ENCODE measurements at regions not wholly inside any gene's neighbourhood (a gene's known extent, or its start where the extent isn't known, plus 50 kb on each side); places are given as distances from the start of the nearest gene placed in this dataset.

GRCh38 chr5:91712718-91713117 lies 329.6 kb upstream of the ARRDC3 start:
- no peak for DNase-seq (ENCODE audit: low read depth)

GRCh38 chr5:91707521-91707841 lies 324.4 kb upstream of the ARRDC3 start:
- DNase-seq (ENCODE audit: low read depth) = no peak

DNA sequence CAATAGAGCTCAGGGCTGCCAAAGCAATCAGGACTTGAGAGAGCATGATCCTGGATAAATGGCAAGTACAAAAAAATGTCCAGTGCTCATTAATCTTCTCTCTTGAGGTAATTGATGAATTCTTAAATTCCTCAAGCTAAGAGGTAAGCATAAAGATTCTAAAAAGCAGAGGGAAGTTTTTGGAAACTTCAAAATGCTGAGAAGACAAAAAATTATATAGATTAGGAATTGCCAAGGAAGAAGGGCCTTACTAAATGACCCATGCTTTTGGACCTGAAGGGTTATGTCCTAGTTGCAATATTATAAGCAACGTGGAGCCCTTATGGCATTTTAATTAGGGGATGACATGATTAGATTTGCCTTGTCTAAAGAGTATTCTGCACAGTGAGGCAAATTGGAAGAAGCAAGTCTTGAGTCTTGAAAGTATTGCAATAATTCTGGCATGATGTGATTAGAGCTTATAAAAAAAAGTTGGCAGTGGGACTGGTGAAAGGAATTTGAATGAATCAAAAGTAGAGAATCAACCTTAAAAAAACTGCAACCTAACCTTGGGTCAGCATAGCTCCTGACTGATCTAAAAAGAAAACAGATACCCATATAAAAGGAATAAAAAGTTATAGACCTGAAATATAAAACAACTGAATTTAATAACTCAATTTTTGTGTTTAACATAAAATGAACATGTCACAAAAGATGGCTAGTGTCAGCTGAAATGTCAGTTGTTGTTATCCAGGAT lies 323.8 kb upstream of the ARRDC3 start:
- no peak for DNase-seq (ENCODE audit: low read depth)

DNA sequence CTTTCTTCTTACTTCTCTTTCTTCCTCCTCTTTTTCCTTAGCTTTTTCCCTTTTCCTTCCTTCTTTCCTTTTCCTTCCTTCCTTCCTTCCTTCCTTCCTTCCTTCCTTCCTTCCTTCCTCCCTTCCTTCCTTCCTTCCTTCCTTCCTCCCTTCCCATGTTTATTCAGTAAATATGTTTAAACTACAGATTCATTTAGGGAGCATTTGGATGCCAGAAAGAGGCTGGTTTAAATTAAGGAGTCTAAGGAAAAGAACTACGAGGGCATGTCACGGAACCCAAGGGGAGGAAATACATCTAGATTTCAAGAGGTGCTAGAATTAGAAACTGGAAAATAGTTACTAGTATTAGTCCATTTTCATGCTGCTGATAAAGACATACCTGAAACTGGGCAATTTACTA lies 320.0 kb upstream of the ARRDC3 start:
- no peak for DNase-seq (ENCODE audit: low read depth)

GRCh38 chr5:91699429-91699828 lies 316.3 kb upstream of the ARRDC3 start:
- DNase-seq (ENCODE audit: low read depth) = no peak

DNA sequence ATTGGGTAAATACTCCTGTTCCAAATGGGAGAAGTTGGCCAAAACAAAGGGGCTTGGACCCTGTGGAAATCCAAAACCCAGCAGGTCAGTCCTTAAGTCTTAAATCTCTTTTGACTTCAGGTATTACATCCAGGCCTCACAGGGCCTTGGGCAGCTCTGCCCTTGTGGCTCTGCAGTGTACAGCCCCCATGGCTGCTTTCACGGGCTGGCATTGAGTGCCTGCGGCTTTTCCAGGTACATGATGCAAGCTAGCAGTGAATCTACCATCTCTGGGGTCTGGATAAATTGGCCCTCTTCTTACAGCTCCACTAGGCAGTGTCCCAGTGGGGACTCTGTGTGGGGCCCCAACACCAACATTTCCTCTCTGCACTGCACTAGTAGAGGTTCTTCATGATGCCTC lies 308.5 kb upstream of the ARRDC3 start:
- no peak for DNase-seq (ENCODE audit: low read depth)

DNA sequence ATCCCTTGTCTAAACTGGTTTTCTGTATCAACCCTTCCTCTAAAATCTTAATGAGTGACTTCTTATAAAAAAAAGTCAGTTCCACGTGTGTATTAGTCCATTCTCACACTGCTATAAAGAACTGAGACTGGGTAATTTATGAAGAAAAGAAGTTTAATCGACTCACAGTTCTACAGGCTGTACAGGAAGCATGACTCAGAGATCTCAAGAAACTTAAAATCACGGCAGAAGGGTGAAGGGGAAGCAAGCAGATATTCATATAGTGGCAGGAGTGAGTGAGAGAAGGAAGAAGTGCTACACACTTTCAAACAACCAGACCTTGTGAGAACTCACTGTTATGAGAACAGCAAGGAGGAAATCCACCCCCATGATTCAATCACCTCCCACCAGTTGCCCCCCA lies 307.8 kb upstream of the ARRDC3 start:
- no peak for DNase-seq (ENCODE audit: low read depth)

- no peak for DNase-seq (ENCODE audit: low read depth)
Observed at GRCh38 chr5:91687430-91687829, 304.3 kb upstream of the ARRDC3 start.

- DNase-seq (ENCODE audit: low read depth) = no peak
Observed at GRCh38 chr5:91684625-91685024, 301.5 kb upstream of the ARRDC3 start.

DNA sequence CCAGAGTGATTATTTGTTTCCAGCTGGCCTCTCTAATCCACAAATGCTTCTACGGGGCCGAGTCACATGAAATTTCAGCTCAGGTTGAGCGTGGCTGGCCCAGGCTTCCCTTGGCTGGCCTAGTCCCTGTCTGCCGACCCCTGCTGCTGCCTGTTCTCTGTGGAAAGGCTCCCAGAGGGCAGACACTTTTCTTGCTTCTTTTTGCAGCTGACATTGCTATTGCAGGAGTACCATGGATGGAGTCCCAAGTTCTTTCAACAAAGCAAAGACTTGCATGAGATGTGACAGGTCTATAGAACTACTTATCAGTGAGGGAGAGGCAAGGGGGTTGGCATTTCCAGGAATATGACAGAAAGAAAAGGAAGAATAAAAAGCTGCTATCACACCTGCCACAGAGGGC lies 287.4 kb upstream of the ARRDC3 start:
- DNase-seq (ENCODE audit: low read depth) = no peak

- no peak for DNase-seq (ENCODE audit: low read depth)
Observed at GRCh38 chr5:91670122-91670521, 287.0 kb upstream of the ARRDC3 start.

GRCh38 chr5:91668261-91668660 lies 285.1 kb upstream of the ARRDC3 start:
- no peak for DNase-seq (ENCODE audit: low read depth)

- no peak for DNase-seq (ENCODE audit: low read depth)
Observed at GRCh38 chr5:91652678-91653077, 269.6 kb upstream of the ARRDC3 start.

DNA sequence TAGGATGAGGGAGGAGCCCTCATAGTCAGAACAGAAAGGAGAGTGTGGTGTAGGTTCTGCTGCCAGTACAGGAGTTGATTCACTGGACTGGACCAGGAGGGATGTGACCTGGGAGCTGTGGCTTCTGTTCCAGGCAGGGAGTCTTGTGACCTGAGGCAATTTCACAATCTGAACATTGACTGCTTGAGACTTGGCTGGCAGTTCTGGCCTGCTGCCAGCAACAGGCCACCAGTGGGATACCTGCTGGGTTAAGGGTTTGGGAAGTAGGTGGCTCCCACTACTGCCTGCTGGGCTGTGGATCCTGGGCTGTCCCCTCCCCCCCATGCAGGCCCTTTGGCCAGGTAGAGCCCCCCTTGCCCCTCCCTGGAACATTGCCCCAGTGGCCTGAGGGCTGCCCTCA lies 268.6 kb upstream of the ARRDC3 start:
- no peak for DNase-seq (ENCODE audit: low read depth)

DNA sequence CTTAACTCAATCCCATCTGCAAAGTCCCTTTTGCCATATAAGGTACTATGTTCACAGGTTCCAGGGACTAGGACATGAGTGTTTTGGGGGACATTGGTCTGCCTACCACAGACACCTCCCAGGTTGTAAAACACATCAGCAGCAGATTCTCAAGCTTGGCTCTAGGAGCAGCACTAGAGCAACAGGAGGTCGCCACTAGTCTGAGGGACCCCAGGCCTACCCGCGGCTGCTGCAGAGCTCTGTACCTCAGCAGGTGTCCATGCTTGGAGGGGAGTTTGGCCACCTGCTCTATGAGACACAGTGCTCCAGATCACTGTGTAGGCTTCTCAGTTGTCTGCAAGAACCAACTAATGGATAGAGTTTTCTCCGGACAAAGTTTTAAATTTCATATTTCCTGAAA lies 262.2 kb upstream of the ARRDC3 start:
- DNase-seq (ENCODE audit: low read depth) = no peak

- no peak for DNase-seq (ENCODE audit: low read depth)
Observed at GRCh38 chr5:91643797-91644196, 260.7 kb upstream of the ARRDC3 start.

- DNase-seq (ENCODE audit: low read depth) = no peak
Observed at GRCh38 chr5:91642581-91642980, 259.5 kb upstream of the ARRDC3 start.

DNA sequence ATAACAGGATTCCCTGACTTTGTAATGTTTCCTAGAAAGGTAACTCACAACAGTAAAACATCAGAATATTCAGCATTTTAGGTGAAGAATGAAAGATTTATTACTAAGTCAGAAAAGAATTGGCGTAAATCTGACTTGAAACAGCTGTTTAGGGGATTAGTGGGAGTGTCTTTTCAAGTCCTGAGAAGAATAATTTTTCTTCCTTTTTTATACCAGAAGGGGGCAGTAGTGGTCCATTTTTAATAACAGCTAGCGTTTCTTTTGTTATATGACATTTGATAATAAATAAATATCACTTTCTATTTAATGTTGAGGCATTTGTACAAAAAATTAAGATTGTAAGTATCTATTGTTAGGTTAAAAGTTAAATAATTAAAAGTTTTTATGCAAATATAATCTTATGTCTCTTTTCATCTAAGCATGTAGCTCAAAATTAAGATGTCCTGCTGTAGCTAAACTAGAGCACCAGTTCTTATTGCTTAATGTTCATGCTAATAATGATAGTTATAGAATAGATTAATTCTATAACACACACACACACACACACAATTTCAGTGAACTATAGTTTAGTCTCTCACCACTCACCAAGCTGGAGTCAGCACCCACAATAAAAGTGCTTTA lies 258.7 kb upstream of the ARRDC3 start:
- no peak for DNase-seq (ENCODE audit: low read depth)

DNA sequence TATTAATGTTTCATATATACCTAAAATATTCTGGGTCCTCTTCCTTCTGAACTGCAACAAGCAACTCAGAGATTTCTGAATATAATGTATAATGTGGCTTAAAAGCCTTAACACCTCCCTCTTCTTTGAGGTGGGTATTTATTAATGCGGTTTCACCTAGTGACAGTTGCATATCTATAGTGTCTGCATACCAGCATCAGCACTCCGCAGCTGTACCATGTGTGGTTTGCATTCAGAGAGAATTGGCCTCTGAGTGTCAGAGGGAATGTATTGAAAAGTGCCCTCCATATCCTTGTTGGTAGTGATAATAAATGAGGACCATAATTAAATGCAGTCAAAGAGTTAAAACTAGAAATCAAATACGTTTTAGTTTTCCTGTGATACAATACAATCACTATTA lies 256.6 kb upstream of the ARRDC3 start:
- no peak for DNase-seq (ENCODE audit: low read depth)

DNA sequence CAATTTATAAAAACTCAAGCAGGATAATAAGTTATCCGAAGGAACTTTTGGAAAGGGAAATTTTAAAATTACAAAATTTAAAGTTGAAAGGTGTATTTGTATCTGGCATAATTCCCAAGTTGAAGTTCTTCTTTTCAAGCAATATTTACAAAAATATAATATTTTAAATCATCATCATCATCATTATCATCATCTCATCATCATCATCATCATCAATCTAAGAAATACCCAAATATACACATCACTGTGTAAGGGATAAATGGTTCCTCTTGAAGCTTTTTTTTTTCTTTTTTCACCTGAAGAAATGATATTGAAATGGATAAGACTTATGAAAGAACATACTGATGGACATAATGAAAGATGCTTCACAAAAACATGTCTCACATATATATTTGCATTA lies 254.9 kb upstream of the ARRDC3 start:
- no peak for DNase-seq (ENCODE audit: low read depth)

- no peak for DNase-seq (ENCODE audit: low read depth)
Observed at GRCh38 chr5:91635950-91636734, 253.0 kb upstream of the ARRDC3 start.

- DNase-seq (ENCODE audit: low read depth) = no peak
Observed at GRCh38 chr5:91632871-91633270, 249.8 kb upstream of the ARRDC3 start.

GRCh38 chr5:91611746-91612145 lies 228.6 kb upstream of the ARRDC3 start:
- no peak for DNase-seq (ENCODE audit: low read depth)
